Testis (tissue), 2 donors: ENCODE measurements at regions not wholly inside any gene's neighbourhood (a gene's known extent, or its start where the extent isn't known, plus 50 kb on each side); places are given as distances from the start of the nearest gene placed in this dataset.

Experiments used
- POLR2A ChIP-seq: fragments of 450-650 bp; IDR thresholded peaks from one replicate; pipeline ENCODE4 v1.6.1; 2017; ENCODE audit warnings: antibody characterized with exemption, mild to moderate bottlenecking, moderate library complexity
- TF ChIP-seq, protein P1 (sequence below), 3 experiments: fragments of 450-650 bp in 2 of 3; fragments of 200-600 bp in 1 of 3; sonication (generic) in 1 of 3; IDR thresholded peaks; one replicate each; pipeline ENCODE4 v1.5.1; 2016 to 2019; ENCODE audit warnings: antibody characterized with exemption in 3 of 3, mild to moderate bottlenecking in 2 of 3, moderate library complexity in 1 of 3

- TF ChIP-seq POLR2A, result no peak
- TF ChIP-seq, protein P1, sequence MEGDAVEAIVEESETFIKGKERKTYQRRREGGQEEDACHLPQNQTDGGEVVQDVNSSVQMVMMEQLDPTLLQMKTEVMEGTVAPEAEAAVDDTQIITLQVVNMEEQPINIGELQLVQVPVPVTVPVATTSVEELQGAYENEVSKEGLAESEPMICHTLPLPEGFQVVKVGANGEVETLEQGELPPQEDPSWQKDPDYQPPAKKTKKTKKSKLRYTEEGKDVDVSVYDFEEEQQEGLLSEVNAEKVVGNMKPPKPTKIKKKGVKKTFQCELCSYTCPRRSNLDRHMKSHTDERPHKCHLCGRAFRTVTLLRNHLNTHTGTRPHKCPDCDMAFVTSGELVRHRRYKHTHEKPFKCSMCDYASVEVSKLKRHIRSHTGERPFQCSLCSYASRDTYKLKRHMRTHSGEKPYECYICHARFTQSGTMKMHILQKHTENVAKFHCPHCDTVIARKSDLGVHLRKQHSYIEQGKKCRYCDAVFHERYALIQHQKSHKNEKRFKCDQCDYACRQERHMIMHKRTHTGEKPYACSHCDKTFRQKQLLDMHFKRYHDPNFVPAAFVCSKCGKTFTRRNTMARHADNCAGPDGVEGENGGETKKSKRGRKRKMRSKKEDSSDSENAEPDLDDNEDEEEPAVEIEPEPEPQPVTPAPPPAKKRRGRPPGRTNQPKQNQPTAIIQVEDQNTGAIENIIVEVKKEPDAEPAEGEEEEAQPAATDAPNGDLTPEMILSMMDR (IDR thresholded peaks at IDR 0.05), result no peak
These were observed 353.2 kb downstream of the SAMD5 start for GRCh38 chr6:147861696-147862095.
